ENCODE measurements at regions not wholly inside any gene's neighbourhood (a gene's known extent, or its start where the extent isn't known, plus 50 kb on each side); places are given as distances from the start of the nearest gene placed in this dataset.

GRCh38 chrX:146615628-146616348 lies 193.8 kb upstream of the CXorf51B start:
- TF ChIP-seq, protein P1, sequence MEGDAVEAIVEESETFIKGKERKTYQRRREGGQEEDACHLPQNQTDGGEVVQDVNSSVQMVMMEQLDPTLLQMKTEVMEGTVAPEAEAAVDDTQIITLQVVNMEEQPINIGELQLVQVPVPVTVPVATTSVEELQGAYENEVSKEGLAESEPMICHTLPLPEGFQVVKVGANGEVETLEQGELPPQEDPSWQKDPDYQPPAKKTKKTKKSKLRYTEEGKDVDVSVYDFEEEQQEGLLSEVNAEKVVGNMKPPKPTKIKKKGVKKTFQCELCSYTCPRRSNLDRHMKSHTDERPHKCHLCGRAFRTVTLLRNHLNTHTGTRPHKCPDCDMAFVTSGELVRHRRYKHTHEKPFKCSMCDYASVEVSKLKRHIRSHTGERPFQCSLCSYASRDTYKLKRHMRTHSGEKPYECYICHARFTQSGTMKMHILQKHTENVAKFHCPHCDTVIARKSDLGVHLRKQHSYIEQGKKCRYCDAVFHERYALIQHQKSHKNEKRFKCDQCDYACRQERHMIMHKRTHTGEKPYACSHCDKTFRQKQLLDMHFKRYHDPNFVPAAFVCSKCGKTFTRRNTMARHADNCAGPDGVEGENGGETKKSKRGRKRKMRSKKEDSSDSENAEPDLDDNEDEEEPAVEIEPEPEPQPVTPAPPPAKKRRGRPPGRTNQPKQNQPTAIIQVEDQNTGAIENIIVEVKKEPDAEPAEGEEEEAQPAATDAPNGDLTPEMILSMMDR (IDR thresholded peaks at IDR 0.05) = no peak
- TF ChIP-seq POLR2AphosphoS5 (IDR thresholded peaks at IDR 0.05) = no peak
